Stimulated activated CD4-positive, alpha-beta T cell treated with anti-CD3 and anti-CD28 coated beads, Interleukin-1b, Interleukin-23, amount 100 ng/mL, for 4 hours (primary cell): ENCODE measurements at regions not wholly inside any gene's neighbourhood (a gene's known extent, or its start where the extent isn't known, plus 50 kb on each side); places are given as distances from the start of the nearest gene placed in this dataset.
A peak's percentile ranks its signal among the peaks of the same experiment; 100 is the strongest.

Experiments
- DNase-seq, 2 donors: peaks; one replicate each; pipeline ENCODE4 v3.0.0-alpha.2; 2020; ENCODE audit warnings: low read depth in 2 of 2

DNA sequence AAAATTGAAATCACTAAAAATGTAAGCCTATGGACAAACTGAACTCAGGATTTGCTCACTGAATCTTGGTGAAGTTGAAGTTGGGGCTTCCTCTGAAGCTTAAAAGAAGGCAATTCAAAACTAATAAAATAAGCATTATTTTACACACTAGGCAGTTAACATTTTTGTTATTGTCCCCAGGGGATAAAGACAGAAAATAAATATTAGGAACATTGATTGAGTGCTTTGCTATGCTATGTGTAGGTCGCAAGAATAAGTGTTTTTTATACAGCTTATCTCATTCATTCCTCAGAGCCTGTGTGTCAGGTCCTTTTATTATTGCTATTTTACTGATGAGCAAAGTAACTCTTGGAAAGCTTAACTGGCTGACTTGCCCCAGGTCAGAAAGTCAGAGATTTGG lies 82.2 kb downstream of the ZNF608 start:
- no peak for DNase-seq

DNA sequence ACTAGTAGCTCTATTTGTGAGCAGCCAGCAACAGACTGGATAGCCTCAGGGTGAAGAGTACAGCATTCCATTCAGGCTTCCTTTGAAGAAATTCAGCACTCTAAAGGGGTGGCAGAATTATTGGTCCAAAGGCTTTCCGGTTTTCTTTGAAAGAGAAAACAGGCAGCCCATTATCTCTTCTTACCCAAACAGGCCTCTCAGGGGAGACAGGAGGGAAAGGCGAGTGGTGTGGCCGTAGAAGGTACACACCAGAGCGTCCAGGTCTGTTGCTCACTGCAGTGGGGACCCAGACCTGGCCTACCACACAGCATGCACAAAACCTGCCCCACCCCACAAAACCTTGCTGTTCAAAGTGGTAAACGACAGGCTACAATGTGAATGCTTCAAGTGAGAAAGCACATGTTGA lies 83.3 kb downstream of the ZNF608 start:
- no peak for DNase-seq

DNA sequence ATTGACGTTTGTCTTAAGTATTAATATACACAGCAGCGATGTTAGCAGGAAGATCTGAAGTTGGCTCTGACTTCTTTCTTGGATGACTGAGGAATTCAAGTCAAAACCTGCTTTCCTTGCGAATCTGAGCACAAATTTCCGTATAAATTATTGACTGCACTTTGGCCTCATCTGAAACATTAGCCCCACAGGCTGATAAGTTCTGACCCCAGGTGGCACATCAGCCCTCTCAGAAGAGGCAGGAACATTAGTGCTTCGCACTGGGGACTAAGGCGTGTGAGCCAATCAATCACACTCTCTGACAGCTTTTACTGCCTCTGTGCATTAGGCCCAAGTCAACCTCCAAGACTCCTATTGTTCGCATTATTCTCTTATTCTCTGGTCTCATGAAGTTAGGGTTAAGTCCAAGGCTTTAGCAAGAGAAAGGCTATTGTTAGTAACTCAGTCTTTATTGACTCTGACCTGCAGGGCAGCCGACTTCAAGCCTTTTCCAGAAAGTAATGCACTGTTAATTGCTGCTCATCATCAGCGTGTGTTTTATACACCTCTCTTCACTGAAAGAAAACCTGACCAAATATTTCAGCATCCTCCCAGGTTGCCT lies 84.2 kb downstream of the ZNF608 start:
- no peak for DNase-seq

DNA sequence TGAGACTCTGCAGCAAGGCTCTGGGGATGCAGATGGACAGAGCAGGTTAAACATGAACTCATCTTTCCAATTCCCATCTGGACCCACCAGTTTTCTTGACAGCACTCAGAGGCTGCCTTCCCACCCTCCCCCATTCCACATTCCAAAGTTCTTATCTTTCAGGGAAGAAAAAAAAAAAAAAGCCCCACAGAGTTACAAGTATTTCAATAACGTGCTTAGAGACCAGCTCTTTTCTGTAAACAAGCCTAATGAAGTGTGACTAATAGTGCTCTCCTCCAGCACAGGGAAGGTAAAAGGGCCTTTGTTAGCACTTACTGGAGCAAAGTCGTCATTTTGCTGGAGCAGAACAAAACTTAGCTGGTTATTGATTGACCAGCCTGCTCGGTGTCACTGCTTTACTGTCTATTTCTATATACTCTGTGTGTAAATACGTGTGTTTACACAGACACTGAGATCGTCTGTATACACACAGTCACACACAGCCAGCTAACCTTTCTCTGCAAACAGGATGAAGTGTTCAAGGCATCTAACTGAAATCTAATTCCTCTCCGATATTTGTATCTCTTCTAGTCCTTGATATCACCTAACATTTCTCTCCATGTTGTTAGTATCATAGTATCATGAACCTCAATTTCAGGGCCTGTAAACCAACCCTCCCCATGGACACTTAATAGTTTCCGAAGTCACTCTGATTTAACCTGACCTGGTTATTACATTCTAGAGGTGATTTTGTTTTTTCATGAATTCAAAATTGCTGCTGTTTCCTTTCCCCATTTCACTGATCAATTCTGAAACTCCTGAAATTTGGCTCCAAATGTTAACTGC lies 84.9 kb downstream of the ZNF608 start:
- no peak for DNase-seq

DNA sequence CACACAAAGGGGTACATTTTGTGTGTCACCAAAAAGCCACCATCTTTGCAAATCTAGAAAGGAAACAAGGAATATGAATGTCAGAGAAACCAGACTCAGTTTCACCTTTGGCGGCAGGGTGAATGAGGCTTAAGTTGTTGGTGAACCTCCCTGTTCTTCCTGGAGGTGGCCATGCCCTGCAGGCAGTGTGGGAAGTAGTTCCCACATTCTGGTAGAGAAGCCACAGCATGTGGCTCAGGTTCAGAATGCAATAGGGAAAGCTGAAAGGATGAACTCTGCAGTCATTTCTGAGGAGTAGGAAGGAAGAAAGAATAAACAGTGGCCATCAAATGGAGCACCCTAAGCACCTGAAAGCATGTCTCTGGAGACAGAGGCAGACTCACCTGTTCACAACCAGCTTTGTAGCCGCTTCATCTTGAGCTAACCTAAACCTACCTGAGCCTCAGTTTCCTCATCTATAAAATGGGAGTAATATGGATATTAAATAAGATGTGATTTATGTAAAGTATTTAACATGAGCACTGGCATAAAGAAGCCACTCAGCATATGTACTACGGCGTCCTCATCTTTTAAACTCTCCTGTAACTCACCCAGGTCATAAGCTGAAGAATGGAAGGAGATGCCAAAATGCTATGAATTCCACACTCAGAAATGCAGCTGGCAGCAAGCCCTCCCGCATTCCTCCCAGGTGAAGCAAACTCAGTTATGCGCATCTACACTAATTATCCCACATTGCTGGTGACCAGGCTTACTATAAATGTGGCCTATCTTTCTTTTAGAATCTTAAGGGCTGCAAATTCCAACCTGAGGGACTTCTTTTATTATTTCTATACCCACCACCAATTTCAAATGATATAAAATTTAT lies 86.0 kb downstream of the ZNF608 start:
- no peak for DNase-seq

DNA sequence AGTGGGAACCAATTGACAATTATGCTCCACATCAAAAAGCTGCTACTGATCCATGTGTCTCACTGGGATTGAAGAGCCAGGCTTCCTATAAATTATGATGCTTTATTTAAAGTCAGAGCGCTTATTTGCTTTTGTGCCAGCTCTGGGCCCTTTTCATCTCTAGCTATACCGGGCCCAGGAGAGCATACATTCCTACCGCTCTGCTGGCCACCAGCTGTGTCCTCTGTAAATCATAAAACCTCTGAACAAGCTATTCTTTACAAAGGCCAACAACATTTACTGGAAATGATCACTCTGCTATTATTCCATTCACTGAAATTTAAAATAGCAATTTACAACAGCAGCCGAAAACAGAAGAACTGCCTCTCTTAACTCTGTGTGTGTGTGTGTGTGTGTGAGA lies 86.6 kb downstream of the ZNF608 start:
- DNase-seq, result no peak

DNA sequence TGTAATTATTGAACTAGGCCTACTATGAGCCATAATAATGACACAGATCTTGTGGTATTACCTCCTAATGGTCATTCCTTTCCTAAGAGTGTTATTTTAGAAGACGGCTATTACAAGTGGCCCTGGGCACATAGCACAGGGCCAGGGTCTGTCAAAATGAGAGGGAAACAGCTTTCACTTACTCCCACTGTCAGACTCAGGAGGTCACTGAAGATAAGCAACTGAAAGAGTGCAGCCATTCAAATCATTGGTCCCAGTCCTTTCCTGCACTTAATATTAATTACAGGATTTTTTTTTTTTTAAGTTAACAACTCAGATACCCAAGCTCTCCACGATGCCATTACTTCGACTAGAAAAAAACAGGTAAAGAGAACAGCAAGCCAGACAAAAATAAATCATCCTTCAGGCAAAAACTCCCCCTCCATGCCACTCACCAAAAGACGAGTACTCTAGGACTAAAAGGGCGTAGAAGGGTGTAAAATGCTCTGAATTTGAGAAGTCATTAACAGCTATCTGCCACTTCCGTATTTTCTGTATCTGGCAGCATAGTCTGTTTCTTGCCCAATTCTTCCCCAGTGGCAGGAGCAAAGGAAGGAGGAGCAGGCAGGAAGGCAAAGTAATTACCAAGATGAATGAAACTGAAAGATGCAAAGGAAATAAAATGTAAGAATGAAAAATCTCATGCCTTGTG lies 87.4 kb downstream of the ZNF608 start:
- DNase-seq, result no peak

DNA sequence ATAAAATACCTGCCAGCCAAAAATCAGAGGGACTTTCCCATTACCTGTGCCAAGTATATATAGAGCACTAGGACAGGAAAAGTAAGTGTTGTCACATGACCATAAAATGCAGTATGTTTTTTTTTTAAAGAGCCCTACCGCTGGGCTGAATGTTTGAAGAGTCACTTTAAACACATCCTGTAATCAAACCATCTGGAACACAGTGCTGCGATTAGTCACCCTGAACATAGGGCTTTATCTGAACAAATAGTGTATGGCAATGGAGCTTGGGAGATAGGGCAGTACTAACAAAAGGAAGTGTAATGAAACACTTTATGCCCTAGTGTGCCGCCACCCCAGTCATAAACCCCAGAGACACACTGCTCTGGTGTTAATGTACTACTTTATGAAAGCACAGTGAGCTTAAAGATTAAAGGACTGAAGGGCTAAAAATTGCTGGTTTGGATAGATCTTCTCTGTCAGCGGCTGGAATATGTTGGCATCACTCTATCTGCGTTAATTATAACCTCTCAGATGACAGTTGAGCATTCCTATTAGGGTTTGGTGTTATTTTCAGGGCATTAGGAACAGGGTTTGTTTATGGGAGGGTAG lies 90.4 kb downstream of the ZNF608 start:
- no peak for DNase-seq

DNA sequence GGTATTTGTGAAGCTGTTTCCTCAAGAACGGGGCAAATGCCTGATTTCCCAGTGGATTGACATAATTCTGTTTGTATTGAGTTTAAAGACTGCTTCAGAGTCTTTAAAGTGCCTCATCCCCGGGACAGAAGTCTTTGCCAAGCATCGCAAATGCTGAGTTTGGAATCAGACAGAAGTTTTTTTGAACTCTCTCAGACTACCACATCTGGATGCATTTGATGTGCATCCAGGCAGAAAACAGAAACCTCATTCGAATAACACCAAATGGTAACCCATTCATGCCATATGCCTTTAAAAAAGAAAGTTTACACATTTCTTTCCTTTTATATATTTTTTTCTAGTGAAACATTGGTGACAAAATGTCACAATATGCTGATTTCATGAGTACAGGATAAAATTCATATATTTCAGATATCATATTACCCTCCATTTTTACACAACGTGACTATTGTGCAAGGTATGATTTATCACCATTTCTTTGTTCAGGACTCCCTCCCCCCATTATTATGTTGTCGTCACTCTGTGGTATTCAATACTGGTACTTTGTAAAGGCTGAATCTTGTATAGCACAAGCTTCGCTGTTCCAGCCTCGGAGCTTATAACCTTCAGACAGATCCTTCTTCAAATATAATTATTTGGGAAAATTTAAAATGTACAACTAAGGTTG lies 91.1 kb downstream of the ZNF608 start:
- no peak for DNase-seq

DNA sequence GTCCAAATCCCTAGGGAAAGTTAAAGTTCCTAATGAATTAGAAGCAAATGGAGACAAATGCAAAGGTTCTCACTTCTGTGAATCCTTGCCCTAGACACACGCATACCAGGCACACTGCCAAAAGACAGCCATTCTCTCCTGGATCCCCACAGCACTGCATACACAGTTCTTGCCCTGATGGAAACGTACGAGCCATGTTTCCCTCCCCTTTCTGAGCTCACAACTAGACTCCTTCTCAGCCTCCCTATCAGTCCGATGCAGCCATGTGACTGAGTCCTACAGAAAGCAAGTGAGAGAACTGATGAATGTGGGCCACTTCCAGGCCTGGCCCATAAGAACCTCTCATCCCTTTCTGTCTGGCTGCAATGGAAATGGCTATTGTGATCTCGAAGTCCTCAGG lies 92.0 kb downstream of the ZNF608 start:
- DNase-seq, result no peak

DNA sequence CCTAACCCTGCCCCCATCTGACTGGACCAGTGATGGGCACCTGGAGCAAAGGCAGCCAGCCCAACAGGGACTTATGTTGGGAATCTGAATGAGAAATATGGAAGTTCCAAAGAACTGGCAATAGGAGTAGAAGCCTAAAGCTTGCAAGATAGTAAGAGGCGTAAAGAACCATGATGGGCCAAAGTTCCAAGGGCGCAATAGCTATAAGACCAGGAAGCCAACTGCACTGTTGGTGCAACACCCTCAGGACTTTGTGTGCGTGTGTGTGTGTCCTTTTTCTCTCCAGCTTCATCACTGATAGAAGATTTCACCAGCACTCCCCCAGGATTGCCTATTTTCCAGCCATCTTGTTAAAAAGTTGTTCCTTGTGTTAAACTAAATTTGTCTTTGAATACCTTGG lies 92.8 kb downstream of the ZNF608 start:
- DNase-seq, result no peak

DNA sequence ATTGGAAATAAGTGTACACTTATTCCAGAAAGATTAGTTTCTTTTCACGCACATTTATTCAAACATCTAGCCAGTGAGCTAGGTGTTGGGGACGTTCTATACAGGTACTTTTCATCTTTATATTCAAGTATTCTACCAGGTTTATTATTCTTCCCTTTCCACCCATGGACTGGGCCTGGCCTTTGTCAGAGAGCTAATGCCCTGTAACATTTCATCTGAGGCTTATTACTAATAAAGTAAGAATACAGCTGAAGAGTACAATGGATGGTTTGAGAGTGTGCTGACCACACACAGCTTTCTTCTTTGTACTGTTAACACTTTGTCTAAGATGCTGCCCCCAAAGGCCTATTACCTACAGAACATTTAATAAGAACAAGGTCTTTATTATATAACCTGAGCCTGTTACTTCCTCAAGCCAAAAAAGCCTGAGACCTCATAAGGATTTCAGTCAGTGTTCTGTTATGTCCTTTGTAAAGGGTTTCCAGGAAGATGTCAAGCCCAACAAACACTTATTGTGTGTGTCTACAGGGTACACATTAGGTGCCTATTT lies 93.5 kb downstream of the ZNF608 start:
- DNase-seq, result no peak

DNA sequence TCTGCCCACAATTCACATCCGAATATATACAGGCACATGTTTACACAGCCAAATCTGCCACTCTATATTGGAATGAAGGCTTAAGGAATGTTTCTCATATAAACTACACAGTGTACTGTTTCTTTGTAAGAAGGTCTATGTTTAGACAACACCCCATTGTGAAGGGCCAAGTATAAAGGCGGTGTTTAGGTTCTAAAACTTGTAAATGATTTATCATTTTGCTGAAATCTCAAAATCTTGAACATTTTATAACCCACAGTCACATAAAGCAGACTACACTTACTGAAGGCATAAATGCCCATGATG lies 94.0 kb downstream of the ZNF608 start:
- no peak for DNase-seq

DNA sequence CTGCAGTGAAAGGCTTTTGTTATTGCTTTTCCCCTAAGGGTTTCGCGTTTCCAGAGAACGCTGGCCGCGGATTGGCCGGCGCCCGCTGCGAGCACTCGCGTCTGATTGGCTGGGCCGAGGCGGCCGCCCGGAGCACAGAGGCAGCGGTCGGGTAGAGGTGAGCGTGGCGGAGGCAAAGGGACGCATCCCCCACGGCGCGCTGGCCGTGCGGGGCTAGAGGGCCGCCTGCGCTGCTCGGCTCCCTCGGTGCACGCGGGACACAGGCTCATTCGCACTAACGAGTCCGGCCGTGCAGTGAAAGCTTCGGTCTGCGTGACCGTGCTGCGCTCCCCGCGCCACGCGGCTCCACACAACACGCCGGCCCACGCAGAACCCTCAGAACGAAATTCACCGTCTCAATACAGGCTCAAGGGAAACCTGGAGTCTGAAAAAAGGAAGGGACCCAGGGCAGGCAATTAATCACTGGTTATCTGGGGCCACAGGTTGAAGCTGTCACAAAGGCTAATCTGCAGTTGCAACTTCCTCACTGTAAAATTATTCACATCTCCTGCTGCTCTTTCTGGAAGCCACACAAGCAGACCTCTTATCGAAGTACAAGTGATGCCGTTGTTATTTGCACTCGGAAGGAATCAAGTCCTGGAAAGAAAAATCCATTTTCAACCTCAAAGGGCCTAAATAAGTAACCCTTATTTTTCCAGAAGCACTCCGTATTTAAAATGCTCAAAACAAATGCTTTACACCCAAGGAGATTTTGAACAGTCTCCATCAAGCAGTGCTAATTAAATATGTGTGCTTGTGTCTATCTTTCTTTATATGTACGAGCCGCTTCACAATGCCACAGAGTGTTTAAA lies 94.6 kb downstream of the ZNF608 start:
- peak in 1 of 2 donors; percentile 7 for DNase-seq

DNA sequence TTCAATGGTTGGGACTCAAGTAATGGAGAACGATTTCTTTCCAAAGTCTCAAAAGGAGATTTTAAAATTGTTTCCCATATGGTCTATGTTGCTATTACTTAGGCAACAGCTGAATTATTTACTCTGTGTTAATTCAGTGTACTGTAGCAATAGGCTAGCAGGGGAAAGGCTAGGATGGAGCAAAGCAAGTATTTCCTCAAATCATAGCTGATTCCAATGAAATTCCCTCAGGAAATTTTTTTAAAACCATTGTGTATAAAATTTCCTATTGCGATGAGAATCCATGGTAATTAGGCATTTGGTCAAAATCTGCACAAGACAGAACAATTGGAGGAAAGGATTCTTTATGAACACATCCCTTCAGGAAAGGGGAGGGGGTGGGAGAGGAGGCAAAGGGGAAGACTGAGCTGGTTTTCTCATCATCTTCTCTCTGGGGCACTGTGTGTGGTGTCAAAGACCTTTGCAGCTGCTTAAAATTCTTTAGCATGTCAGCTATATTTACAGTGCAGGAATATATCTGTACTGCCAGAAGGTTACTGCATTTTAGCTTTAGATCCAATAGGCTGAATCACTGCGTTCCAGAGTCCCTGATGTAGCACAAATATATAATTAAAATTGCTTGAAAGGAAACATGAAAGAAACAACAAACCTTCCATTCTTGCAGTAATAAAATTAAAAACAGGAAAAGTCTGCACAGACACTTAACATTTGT lies 95.3 kb downstream of the ZNF608 start:
- no peak for DNase-seq

DNA sequence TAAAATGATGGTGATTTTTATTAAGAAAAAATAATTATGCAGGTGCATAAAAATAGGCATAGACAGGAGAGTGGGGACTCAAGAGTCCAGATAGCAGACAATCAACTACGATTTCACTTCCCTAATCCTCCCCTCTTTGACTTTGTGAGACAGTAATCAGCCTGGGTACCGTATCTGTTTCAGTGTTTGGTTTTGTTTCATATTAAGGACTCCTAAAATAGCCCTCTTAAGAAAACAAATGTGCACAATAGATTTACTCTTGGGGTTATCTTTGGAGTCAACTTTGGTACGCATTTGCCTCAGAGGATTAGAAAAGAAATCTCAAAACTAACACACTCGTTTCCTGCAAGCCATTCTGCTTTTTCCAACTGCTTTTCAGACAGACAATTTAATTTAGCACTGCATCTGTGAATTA lies 96.3 kb downstream of the ZNF608 start:
- DNase-seq, result no peak

DNA sequence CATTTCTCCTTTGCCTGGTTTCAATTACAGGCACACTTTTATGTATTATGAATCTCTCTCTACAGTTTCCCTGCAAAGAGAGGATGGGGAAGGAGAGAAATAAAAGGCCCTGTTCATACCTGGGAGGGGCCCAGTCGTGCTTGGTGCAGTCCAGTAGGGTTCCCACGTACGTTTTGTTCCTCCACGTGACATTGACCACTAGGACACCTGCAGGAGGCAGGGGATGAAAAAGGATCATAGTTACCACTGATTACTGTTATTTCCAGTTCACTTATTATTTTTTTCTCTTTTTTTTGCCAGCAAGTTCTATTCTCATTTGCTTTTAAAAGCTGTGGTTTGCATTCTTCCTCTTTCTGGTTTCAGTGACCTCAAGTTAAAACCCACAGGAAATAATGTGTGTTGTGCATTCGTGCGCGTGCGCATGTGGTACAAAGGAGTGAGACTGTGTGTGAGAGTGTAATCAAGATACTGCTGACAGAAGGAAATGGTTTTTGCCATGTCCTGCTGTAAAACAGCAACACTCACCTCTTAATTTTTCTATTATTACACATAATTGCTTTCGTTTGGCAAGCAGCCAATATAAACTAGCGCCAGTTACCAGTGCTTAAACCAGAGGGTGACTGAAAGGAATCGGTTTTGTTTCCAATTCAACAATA lies 96.8 kb downstream of the ZNF608 start:
- peak; percentile 28 to 37 for DNase-seq

DNA sequence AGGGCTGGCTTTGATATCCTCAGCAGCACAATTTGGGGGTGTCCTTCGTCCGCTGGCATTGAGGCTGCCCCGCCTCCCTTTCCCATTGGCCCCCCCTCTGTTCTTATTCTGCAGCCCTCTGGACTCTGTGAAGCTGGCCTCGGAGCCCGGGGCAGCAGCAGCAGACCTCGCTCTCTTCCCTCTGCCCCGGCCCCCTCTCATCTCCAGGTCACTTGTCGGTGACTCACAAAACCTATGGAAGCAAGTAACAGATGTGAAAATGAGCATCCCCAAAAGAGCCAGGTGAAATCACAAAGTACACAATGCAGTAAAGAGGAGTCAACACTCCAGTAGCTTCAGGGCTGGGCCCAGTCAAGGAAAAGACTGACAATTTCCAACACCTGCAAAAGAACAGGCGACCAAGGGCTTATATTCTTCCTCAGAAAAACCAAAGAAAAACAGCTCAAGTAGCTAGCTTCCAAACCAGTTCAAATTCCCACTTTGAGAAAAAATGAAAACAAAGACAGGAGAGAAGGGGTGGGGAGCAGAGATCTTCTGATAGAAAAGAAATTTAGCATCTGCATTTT lies 97.5 kb downstream of the ZNF608 start:
- no peak for DNase-seq

DNA sequence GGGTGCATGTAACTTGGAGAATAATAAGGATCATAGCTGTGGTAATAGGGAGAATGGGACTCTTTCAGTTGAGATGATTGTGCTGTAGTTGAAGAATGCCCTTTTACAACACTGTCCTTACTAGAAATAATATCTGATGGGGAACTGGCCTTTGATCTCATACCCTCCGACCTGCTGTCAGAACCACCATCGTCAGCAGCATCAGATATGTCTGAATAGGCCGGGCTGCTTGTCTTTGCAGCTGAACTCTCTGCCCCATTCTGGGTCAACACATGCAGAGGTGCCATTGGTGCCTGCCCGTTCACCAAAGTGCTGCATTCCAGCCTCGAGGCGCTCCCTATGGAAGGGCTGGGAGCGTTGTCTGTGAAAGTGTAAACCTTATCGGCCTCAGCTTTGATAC lies 99.1 kb downstream of the ZNF608 start:
- no peak for DNase-seq
